Stimulated activated naive B cell treated with anti-CD40 and anti-IgM and Interleukin-4, amounts not matched to agents 10 μg/mL and 1 μg/mL and 100 μg/mL, for 72 hours (primary cell): ENCODE measurements at regions not wholly inside any gene's neighbourhood (a gene's known extent, or its start where the extent isn't known, plus 50 kb on each side); places are given as distances from the start of the nearest gene placed in this dataset.

Source experiments
- ATAC-seq, 2 donors: fragments of 150-1000 bp; cut with Tn5 transposase; replicated peaks; 2 replicates each; pipeline ENCODE4 v1.10.0; 2021; ENCODE audit warnings: moderate library complexity in 1 of 2
- DNase-seq: peaks from one replicate; pipeline ENCODE4 v3.0.0; 2021
- H3K27ac Mint-ChIP-seq: one replicate; pipeline ENCODE4 v1.8.0; 2022; ENCODE audit warnings: mild to moderate bottlenecking, mixed read lengths
- H3K27me3 Mint-ChIP-seq, 2 donors: one replicate each; pipeline ENCODE4 v1.8.0; 2022; ENCODE audit warnings: mixed read lengths in 2 of 2
- H3K36me3 Mint-ChIP-seq, 2 donors: one replicate each; pipeline ENCODE4 v1.8.0; 2022; ENCODE audit warnings: mixed read lengths in 2 of 2, mild to moderate bottlenecking in 1 of 2
- H3K4me1 Mint-ChIP-seq, 2 donors: one replicate each; pipeline ENCODE4 v1.8.0; 2022; ENCODE audit warnings: mixed read lengths in 2 of 2, mild to moderate bottlenecking in 1 of 2
- H3K4me3 Mint-ChIP-seq, 2 donors: one replicate each; pipeline ENCODE4 v1.8.0; 2022; ENCODE audit warnings: mild to moderate bottlenecking in 2 of 2, mixed read lengths in 2 of 2, moderate library complexity in 1 of 2
- H3K9me3 Mint-ChIP-seq, 2 donors: one replicate each; pipeline ENCODE4 v1.8.0; 2022; ENCODE audit warnings: mixed read lengths in 2 of 2, mild to moderate bottlenecking in 1 of 2

- Mint-ChIP-seq H3K27me3 (no peaks in the 10 kb centered on the region), H3K4me1 (peaks cover 8 to 14% of the 10 kb centered on the region in 2 donors), H3K9me3 (no peaks in the 10 kb centered on the region), H3K36me3 (no peaks in the 10 kb centered on the region), H3K4me3 (no peak overlapping the region), H3K27ac (no peak overlapping the region)
- no peak for DNase-seq
- ATAC-seq = peak; percentile 33 to 67
These were observed 577.9 kb downstream of the LMO7 start for GRCh38 chr13:76214001-76214400.

- no peak for DNase-seq
- Mint-ChIP-seq H3K27me3 (no peaks in the 10 kb centered on the region), H3K4me3 (no peak overlapping the region), H3K4me1 (peaks cover 8 to 14% of the 10 kb centered on the region in 2 donors), H3K27ac (no peak overlapping the region), H3K9me3 (no peaks in the 10 kb centered on the region), H3K36me3 (no peaks in the 10 kb centered on the region)
- ATAC-seq = peak; percentile 73 to 81
These were observed 577.3 kb downstream of the LMO7 start for GRCh38 chr13:76213423-76213904.

DNA sequence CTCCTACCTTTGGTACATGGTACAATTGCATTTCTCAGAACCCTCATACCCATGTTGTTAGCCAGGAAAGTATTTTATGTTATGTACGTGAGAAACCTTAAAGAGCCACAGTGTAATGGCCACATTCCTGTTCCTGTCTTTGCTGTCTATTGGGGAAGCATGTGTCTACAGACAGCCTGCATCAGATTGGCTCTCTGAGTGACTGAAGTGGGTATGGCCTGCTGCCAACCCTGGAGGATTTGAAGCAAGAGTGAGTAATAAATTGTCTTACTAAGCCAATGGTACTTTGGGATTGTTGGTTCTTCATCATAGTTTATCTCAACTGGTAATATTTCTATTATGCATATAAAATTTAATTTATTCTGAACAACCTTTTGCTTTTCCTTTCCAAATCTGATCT is 574.1 kb downstream of the LMO7 start:
- H3K9me3 Mint-ChIP-seq = no peaks in the 10 kb centered on the region
- ATAC-seq (no peak), DNase-seq (no peak)
- no peak overlapping the region for H3K4me3 Mint-ChIP-seq
- H3K27ac Mint-ChIP-seq = no peak overlapping the region
- peaks cover 8 to 14% of the 10 kb centered on the region in 2 donors for H3K4me1 Mint-ChIP-seq
- H3K36me3 Mint-ChIP-seq = no peaks in the 10 kb centered on the region
- H3K27me3 Mint-ChIP-seq = no peaks in the 10 kb centered on the region

- H3K4me3 Mint-ChIP-seq = no peak overlapping the region
- H3K27ac Mint-ChIP-seq = no peak overlapping the region
- no peaks in the 10 kb centered on the region for H3K36me3 Mint-ChIP-seq
- no peak for ATAC-seq
- H3K4me1 Mint-ChIP-seq = no peaks in the 10 kb centered on the region
- H3K27me3 Mint-ChIP-seq = no peaks in the 10 kb centered on the region
- H3K9me3 Mint-ChIP-seq = peaks cover 3 to 6% of the 10 kb centered on the region in 2 donors
- DNase-seq = no peak
These were observed 562.5 kb downstream of the LMO7 start for GRCh38 chr13:76198568-76199163.

- Mint-ChIP-seq H3K27ac (no peak overlapping the region), H3K4me1 (no peaks in the 10 kb centered on the region), H3K4me3 (no peak overlapping the region), H3K36me3 (no peaks in the 10 kb centered on the region), H3K27me3 (no peaks in the 10 kb centered on the region), H3K9me3 (peaks cover 2 to 5% of the 10 kb centered on the region in 2 donors)
- DNase-seq (no peak), ATAC-seq (no peak)
These were observed 553.9 kb downstream of the LMO7 start for GRCh38 chr13:76189882-76190519.

- Mint-ChIP-seq H3K27ac (no peak overlapping the region), H3K36me3 (no peaks in the 10 kb centered on the region), H3K4me1 (no peaks in the 10 kb centered on the region), H3K9me3 (peaks cover 0 to 3% of the 10 kb centered on the region in 2 donors), H3K4me3 (no peak overlapping the region), H3K27me3 (peaks cover 0 to 3% of the 10 kb centered on the region in 2 donors)
- ATAC-seq = no peak
- no peak for DNase-seq
These were observed 540.0 kb downstream of the LMO7 start for GRCh38 chr13:76175961-76176725.

DNA sequence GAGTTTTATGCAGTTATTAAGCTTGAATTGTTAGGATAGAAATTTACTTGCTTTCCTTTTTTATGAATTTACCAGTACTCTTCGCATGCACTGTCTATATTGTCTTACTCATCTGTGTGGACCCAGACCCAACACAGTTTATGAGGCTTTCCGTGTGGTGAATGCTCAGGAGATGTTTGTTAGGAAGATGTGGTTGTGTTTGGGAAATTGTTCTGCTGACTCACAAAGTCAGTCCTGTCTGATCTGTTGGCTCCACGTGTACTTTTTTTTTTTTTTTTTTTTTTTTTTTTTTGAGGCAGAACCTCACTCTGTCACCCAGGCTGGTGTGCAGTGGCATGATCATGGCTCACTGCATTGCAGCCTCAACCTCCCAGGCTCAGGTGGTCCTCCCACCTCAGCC is 532.5 kb downstream of the LMO7 start:
- Mint-ChIP-seq H3K36me3 (no peaks in the 10 kb centered on the region), H3K27ac (no peak overlapping the region), H3K4me3 (no peak overlapping the region), H3K27me3 (peaks cover 0 to 3% of the 10 kb centered on the region in 2 donors), H3K4me1 (no peaks in the 10 kb centered on the region), H3K9me3 (peaks cover 9 to 11% of the 10 kb centered on the region in 2 donors)
- DNase-seq = no peak
- no peak for ATAC-seq

DNA sequence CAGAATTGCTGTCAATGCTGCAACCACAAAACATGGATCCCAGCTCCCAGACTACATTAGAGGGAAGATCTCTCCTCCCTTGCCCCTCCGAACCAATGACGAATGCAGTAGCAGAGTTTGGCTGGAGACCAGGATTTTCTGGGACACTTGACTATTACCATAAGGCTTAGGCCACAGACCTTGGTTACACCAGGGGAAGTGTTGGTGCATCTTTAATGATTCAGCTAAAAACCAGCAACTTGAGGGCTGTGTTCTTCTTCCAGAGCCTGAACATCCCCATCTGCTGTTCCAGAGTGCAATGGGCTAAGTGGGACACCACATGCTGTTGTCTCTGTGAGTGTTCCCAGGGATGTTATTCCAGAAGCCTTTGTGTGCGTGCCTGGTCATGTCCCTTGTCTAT is 528.2 kb downstream of the LMO7 start:
- H3K36me3 Mint-ChIP-seq = no peaks in the 10 kb centered on the region
- H3K4me1 Mint-ChIP-seq = no peaks in the 10 kb centered on the region
- H3K9me3 Mint-ChIP-seq = peaks cover 7 to 9% of the 10 kb centered on the region in 2 donors
- no peak overlapping the region for H3K27ac Mint-ChIP-seq
- DNase-seq (no peak), ATAC-seq (no peak)
- no peaks in the 10 kb centered on the region for H3K27me3 Mint-ChIP-seq
- no peak overlapping the region for H3K4me3 Mint-ChIP-seq

DNA sequence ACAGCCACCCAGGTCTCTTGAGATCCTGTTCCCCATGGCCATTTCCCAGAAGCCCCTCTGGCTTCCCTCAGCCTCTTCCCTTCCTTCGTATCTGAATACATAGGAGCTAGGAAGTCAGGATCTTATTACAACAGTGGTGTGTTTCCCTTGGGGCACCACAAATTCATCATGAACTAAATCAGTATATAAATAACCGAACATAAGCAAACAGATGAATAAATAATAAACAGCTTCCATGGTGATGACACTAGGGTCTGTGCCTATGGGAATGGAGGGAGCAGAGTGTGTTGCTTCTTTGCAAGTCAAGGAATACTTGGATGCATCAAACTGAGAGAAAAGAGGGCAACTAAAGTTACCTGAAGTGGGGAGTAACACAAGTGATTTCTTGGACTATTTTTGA is 527.6 kb downstream of the LMO7 start:
- H3K4me3 Mint-ChIP-seq = no peak overlapping the region
- no peaks in the 10 kb centered on the region for H3K4me1 Mint-ChIP-seq
- H3K27ac Mint-ChIP-seq = no peak overlapping the region
- peaks cover 5% of the 10 kb centered on the region in 2 donors for H3K9me3 Mint-ChIP-seq
- DNase-seq (no peak), ATAC-seq (no peak)
- H3K36me3 Mint-ChIP-seq = no peaks in the 10 kb centered on the region
- no peaks in the 10 kb centered on the region for H3K27me3 Mint-ChIP-seq

DNA sequence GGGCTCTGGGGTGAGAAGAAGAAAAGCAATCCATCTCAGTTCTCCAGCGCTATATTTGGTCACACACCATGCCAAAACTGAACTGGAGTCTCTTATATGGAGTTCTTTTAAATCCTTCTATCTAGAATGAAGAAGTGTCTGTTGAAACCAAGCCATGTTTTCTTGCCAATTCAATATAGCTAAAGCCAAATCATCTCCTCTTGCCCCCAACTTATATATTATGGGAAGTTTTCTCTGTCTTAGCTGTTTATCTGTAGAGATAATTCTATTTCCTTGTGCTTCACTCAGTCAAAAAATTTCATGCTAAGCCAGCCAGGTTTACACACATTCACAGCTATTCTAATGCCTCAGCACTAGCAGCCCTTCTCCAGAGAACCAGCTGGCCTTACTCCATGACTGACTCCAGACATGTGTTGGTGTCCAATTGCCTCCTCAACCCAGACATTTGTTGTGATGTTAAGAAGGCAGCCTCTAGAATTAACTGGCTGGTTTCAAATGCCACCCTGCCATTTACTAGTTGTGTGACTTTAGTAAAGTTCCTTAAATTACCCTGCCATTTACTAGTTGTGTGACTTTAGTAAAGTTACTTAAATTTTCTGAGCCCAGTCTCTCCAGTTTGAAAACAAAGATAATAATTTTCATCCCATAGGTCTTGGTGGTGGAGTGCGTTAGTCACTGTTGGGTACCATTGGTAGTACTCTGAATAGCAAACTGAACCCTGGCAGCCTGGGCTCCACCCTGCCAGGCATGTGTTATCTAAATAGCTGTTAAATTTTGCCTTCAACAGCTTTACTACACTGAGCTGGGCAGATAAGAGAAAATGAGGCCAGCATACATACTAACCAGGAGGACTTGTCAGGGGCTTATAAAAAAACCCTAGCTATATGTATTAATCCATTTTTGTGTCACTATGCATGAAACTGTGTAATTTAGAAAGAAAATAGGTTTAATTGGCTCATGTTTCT is 525.1 kb downstream of the LMO7 start:
- Mint-ChIP-seq H3K27ac (no peak overlapping the region), H3K36me3 (no peaks in the 10 kb centered on the region), H3K27me3 (no peaks in the 10 kb centered on the region), H3K4me3 (no peak overlapping the region), H3K9me3 (no peaks in the 10 kb centered on the region), H3K4me1 (no peaks in the 10 kb centered on the region)
- ATAC-seq (no peak), DNase-seq (no peak)

DNA sequence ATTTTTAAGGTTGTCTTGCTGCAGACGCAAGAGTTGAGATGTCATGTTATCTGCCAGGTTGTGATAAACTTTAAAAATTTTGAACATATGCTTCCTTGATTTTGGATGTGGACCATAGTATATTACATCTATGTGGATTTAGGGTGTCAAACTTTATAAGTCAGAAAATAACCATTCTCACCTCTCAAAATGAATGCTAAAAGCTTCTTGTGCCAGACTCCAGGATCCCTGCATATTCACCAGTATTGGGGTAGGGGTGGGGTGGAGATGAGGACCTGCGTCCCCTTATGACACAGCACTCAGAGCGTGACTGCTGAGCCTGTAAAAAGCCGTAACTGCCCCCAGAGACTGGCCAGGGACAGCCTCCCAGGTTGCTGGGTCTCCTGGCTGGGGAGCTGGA is 524.4 kb downstream of the LMO7 start:
- DNase-seq (no peak), ATAC-seq (no peak)
- Mint-ChIP-seq H3K4me1 (no peaks in the 10 kb centered on the region), H3K9me3 (no peaks in the 10 kb centered on the region), H3K27me3 (no peaks in the 10 kb centered on the region), H3K4me3 (no peak overlapping the region), H3K27ac (no peak overlapping the region), H3K36me3 (no peaks in the 10 kb centered on the region)

GRCh38 chr13:76157926-76158325 is 521.8 kb downstream of the LMO7 start:
- no peaks in the 10 kb centered on the region for H3K9me3 Mint-ChIP-seq
- H3K27me3 Mint-ChIP-seq = no peaks in the 10 kb centered on the region
- DNase-seq (no peak), ATAC-seq (no peak)
- no peak overlapping the region for H3K4me3 Mint-ChIP-seq
- no peak overlapping the region for H3K27ac Mint-ChIP-seq
- H3K4me1 Mint-ChIP-seq = no peaks in the 10 kb centered on the region
- no peaks in the 10 kb centered on the region for H3K36me3 Mint-ChIP-seq

DNA sequence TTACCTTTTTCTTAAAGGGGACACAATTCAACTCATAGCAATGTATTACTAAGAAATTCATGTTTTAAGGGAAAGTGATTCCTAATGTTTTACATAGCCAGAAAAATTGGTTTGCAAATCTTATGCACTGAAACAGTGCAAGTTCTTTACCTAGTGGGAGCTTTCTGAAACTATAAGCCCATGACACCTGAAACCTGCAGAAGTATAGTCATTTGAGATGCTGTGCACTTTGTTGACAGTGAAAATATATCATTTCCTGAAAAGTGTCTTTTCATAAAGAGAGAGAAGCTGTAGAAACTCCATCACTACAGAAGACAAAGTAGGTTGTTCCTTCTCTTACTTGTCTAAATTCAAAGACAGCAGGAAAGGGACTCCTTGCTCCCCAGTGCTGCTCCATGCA is 517.1 kb downstream of the LMO7 start:
- H3K27me3 Mint-ChIP-seq = no peaks in the 10 kb centered on the region
- DNase-seq = no peak
- no peaks in the 10 kb centered on the region for H3K4me1 Mint-ChIP-seq
- H3K9me3 Mint-ChIP-seq = no peaks in the 10 kb centered on the region
- H3K4me3 Mint-ChIP-seq = no peak overlapping the region
- H3K36me3 Mint-ChIP-seq = no peaks in the 10 kb centered on the region
- no peak for ATAC-seq
- no peak overlapping the region for H3K27ac Mint-ChIP-seq

- Mint-ChIP-seq H3K4me1 (no peaks in the 10 kb centered on the region), H3K27me3 (no peaks in the 10 kb centered on the region), H3K36me3 (no peaks in the 10 kb centered on the region), H3K9me3 (no peaks in the 10 kb centered on the region), H3K4me3 (no peak overlapping the region), H3K27ac (no peak overlapping the region)
- no peak for DNase-seq
- ATAC-seq = no peak
These were observed 512.8 kb downstream of the LMO7 start for GRCh38 chr13:76148926-76149325.
